GM23338 (cell line): ENCODE measurements at regions not wholly inside any gene's neighbourhood (a gene's known extent, or its start where the extent isn't known, plus 50 kb on each side); places are given as distances from the start of the nearest gene placed in this dataset.

Source experiments
- ATAC-seq: fragments of 200-7000 bp; cut with Tn5 transposase; 3 replicates; pipeline ENCODE4 v1.9.1; 2020
- DNase-seq: peaks from one replicate; pipeline ENCODE4 v3.0.0-alpha.2; 2015; ENCODE audit warnings: low spot score
- H2AFZ ChIP-seq: fragments of 200-600 bp; sonication (generic); 2 replicates; pipeline ENCODE4 v1.8.0; 2016; ENCODE audit warnings: antibody characterized with exemption, mild to moderate bottlenecking, moderate library complexity
- H3F3A ChIP-seq: fragments of 200-600 bp; sonication (generic); replicated peaks from 2 replicates; pipeline ENCODE4 v1.8.0; 2017; ENCODE audit warnings: antibody characterized with exemption, mixed run types, low read depth
- H3K27ac ChIP-seq: fragments of 200-600 bp; sonication (generic); 2 replicates; pipeline ENCODE4 v1.6.1; 2016; ENCODE audit warnings: low read depth
- H3K27me3 ChIP-seq: fragments of 200-600 bp; sonication (generic); 2 replicates; pipeline ENCODE4 v1.8.0; 2016; ENCODE audit warnings: mild to moderate bottlenecking, mixed run types, moderate library complexity; ENCODE audit not compliant: insufficient read depth
- H3K36me3 ChIP-seq: fragments of 200-600 bp; sonication (generic); 2 replicates; pipeline ENCODE4 v1.8.0; 2016; ENCODE audit warnings: mild to moderate bottlenecking; ENCODE audit not compliant: insufficient read depth
- H3K4me1 ChIP-seq: fragments of 200-600 bp; sonication (generic); 2 replicates; pipeline ENCODE4 v1.8.0; 2016; ENCODE audit warnings: mild to moderate bottlenecking, moderate library complexity; ENCODE audit not compliant: insufficient read depth
- H3K4me2 ChIP-seq: fragments of 200-600 bp; sonication (generic); 2 replicates; pipeline ENCODE4 v1.7.1; 2017; ENCODE audit warnings: mixed run types
- H3K4me3 ChIP-seq: fragments of 200-600 bp; sonication (generic); 2 replicates; pipeline ENCODE4 v1.6.1; 2016; ENCODE audit warnings: mixed run types
- H3K79me2 ChIP-seq: fragments of 200-600 bp; sonication (generic); replicated peaks from 2 replicates; pipeline ENCODE4 v1.8.0; 2017; ENCODE audit warnings: mild to moderate bottlenecking; ENCODE audit not compliant: insufficient read depth
- H3K9me2 ChIP-seq: fragments of 200-600 bp; sonication (generic); 2 replicates; pipeline ENCODE4 v1.8.0; 2017; ENCODE audit not compliant: insufficient read depth
- H4K20me1 ChIP-seq: fragments of 200-600 bp; sonication (generic); replicated peaks from 2 replicates; pipeline ENCODE4 v1.8.0; 2017; ENCODE audit warnings: mild to moderate bottlenecking; ENCODE audit not compliant: insufficient read depth
- H3K27ac Mint-ChIP-seq: 2 replicates; pipeline ENCODE4 v1.8.0; 2020; ENCODE audit warnings: inconsistent platforms, mild to moderate bottlenecking, moderate library complexity, mixed read lengths
- H3K27me3 Mint-ChIP-seq: 3 replicates; pipeline ENCODE4 v1.8.0; 2022; ENCODE audit warnings: low read depth, mild to moderate bottlenecking, moderate library complexity, mixed read lengths, inconsistent platforms; ENCODE audit not compliant: insufficient read depth, poor library complexity
- H3K36me3 Mint-ChIP-seq: 3 replicates; pipeline ENCODE4 v1.8.0; 2021; ENCODE audit warnings: low read depth, mild to moderate bottlenecking, inconsistent platforms, moderate library complexity, mixed read lengths
- H3K4me1 Mint-ChIP-seq: 3 replicates; pipeline ENCODE4 v1.8.0; 2020; ENCODE audit warnings: mild to moderate bottlenecking, inconsistent platforms, mixed read lengths
- H3K4me3 Mint-ChIP-seq: 3 replicates; pipeline ENCODE4 v1.8.0; 2021; ENCODE audit warnings: moderate library complexity, mild to moderate bottlenecking, inconsistent platforms, mixed read lengths
- H3K9me3 Mint-ChIP-seq: 3 replicates; pipeline ENCODE4 v1.8.0; 2020; ENCODE audit warnings: moderate library complexity, mild to moderate bottlenecking, inconsistent platforms, mixed read lengths
- CREB1 ChIP-seq: fragments of 250-450 bp; sonication (Bioruptor Pico); IDR thresholded peaks from 2 replicates; pipeline ENCODE4 v1.5.0; 2020; ENCODE audit warnings: low read depth, mild to moderate bottlenecking, moderate library complexity
- CTCF ChIP-seq, 2 experiments: fragments of 200-600 bp in 1 of 2; sonication (generic) in 1 of 2; conservative IDR thresholded peaks; 2 replicates each; pipeline versions ENCODE4 v1.5.1 to v1.6.1; 2016 to 2017; ENCODE audit warnings: antibody characterized with exemption in 2 of 2, low read depth in 2 of 2, mild to moderate bottlenecking in 2 of 2, moderate library complexity in 1 of 2
- EZH2 ChIP-seq: fragments of 200-600 bp; sonication (generic); IDR thresholded peaks from one replicate; pipeline ENCODE4 v1.8.0; 2017; ENCODE audit warnings: antibody characterized with exemption, mild to moderate bottlenecking, low read depth; ENCODE audit not compliant: unreplicated experiment
- EZH2phosphoT487 ChIP-seq: fragments of 200-600 bp; sonication (generic); IDR thresholded peaks from one replicate; pipeline ENCODE4 v1.8.1; 2018; ENCODE audit warnings: antibody characterized with exemption; ENCODE audit not compliant: unreplicated experiment
- JUNB ChIP-seq: IDR thresholded peaks from one replicate; pipeline ENCODE4 v1.6.1; 2016; ENCODE audit warnings: antibody characterized with exemption; ENCODE audit not compliant: unreplicated experiment
- NANOG ChIP-seq: IDR thresholded peaks from 2 replicates; pipeline ENCODE4 v1.6.1; 2016; ENCODE audit warnings: antibody characterized with exemption, borderline replicate concordance
- POLR2AphosphoS5 ChIP-seq: IDR thresholded peaks from 2 replicates; pipeline ENCODE4 v1.6.1; 2016; ENCODE audit warnings: antibody characterized with exemption, low read depth
- REST ChIP-seq: IDR thresholded peaks from one replicate; pipeline ENCODE4 v1.6.1; 2018; ENCODE audit warnings: antibody characterized with exemption; ENCODE audit not compliant: unreplicated experiment
- STAT1 ChIP-seq: IDR thresholded peaks from one replicate; pipeline ENCODE4 v1.6.1; 2016; ENCODE audit warnings: antibody characterized with exemption; ENCODE audit not compliant: unreplicated experiment
- ZNF114 ChIP-seq: fragments of 250-450 bp; sonication (Bioruptor Pico); IDR thresholded peaks from 2 replicates; pipeline ENCODE4 v1.5.0; 2020; ENCODE audit warnings: mild to moderate bottlenecking, moderate library complexity
- ZNF331 ChIP-seq: fragments of 250-450 bp; sonication (Bioruptor Pico); IDR thresholded peaks from 2 replicates; pipeline ENCODE4 v1.5.0; 2020; ENCODE audit warnings: low read depth, mild to moderate bottlenecking, moderate library complexity

- TF ChIP-seq REST (no peak), STAT1 (no peak), EZH2phosphoT487 (no peak), POLR2AphosphoS5 (no peak), EZH2 (no peak), ZNF114 (CRISPR knock-in tag) (no peak), CREB1 (no peak), CTCF (conservative IDR thresholded peaks at IDR 0.05; ENCODE audit: low read depth in 2 of 2) (no peak), NANOG (no peak)
These were observed 188.1 kb upstream of the TMEM72 start (continued) for GRCh38 chr10:44723082-44723481.

- no peaks in the 10 kb centered on the region for H3K9me2 ChIP-seq
- H4K20me1 ChIP-seq: no peaks in the 10 kb centered on the region
- no peaks in the 10 kb centered on the region for H3K36me3 ChIP-seq
- H3K27ac Mint-ChIP-seq: no peak overlapping the region
- no peak overlapping the region for H3K4me3 ChIP-seq
- ATAC-seq: no peak
- H2AFZ ChIP-seq: no peak overlapping the region
- DNase-seq: no peak
- H3K27ac ChIP-seq: no peak overlapping the region
- peaks cover 1% of the 10 kb centered on the region for H3K27me3 Mint-ChIP-seq
- H3K27me3 ChIP-seq: no peaks in the 10 kb centered on the region
- no peak for TF ChIP-seq CREB1
- TF ChIP-seq ZNF331 (CRISPR knock-in tag): no peak
- TF ChIP-seq STAT1: no peak
- TF ChIP-seq JUNB: no peak
- TF ChIP-seq POLR2AphosphoS5: no peak
- no peaks in the 10 kb centered on the region for H3F3A ChIP-seq
- no peaks in the 10 kb centered on the region for H3K4me1 ChIP-seq
- no peaks in the 10 kb centered on the region for H3K9me3 Mint-ChIP-seq
- H3K79me2 ChIP-seq: no peaks in the 10 kb centered on the region
- H3K4me2 ChIP-seq: no peak overlapping the region
- H3K4me3 Mint-ChIP-seq: no peak overlapping the region
- peaks cover 7% of the 10 kb centered on the region; the same call in 2 of the 3 replicates for H3K4me1 Mint-ChIP-seq
- H3K36me3 Mint-ChIP-seq: no peaks in the 10 kb centered on the region
These were observed 187.4 kb upstream of the TMEM72 start for GRCh38 chr10:44723619-44724325.
